SK-N-SH treated with all-trans-retinoic acid at 6 μM for 48 hours (cell line): ENCODE measurements at regions not wholly inside any gene's neighbourhood (a gene's known extent, or its start where the extent isn't known, plus 50 kb on each side); places are given as distances from the start of the nearest gene placed in this dataset.

Source experiments
- ARNTL ChIP-seq: fragments of 450-650 bp; formaldehyde crosslinking; IDR thresholded peaks from 2 replicates; pipeline ENCODE4 v1.5.0; 2020; ENCODE audit warnings: low read depth, mild to moderate bottlenecking, moderate library complexity, borderline replicate concordance
- BACH2 ChIP-seq: fragments of 250-450 bp; sonication (Bioruptor Pico); IDR thresholded peaks from 2 replicates; pipeline ENCODE4 v1.9.0; 2021; ENCODE audit warnings: mild to moderate bottlenecking, borderline replicate concordance
- PPARA ChIP-seq: fragments of 250-450 bp; sonication (Bioruptor Pico); IDR thresholded peaks from 2 replicates; pipeline ENCODE4 v1.5.0; 2020; ENCODE audit warnings: mild to moderate bottlenecking, borderline replicate concordance
- TCF4 ChIP-seq: fragments of 250-450 bp; sonication (Bioruptor Pico); IDR thresholded peaks from 2 replicates; pipeline ENCODE4 v1.8.0; 2021; ENCODE audit warnings: mild to moderate bottlenecking, moderate library complexity, borderline replicate concordance
- ZFP3 ChIP-seq: fragments of 250-450 bp; sonication (Bioruptor Pico); IDR thresholded peaks from 2 replicates; pipeline ENCODE4 v1.5.0; 2020; ENCODE audit warnings: mild to moderate bottlenecking, moderate library complexity
- TF ChIP-seq, protein P1 (sequence below): fragments of 250-450 bp; sonication (Bioruptor Pico); IDR thresholded peaks from 2 replicates; pipeline ENCODE4 v1.8.0; 2020; ENCODE audit warnings: mild to moderate bottlenecking, moderate library complexity, borderline replicate concordance

DNA sequence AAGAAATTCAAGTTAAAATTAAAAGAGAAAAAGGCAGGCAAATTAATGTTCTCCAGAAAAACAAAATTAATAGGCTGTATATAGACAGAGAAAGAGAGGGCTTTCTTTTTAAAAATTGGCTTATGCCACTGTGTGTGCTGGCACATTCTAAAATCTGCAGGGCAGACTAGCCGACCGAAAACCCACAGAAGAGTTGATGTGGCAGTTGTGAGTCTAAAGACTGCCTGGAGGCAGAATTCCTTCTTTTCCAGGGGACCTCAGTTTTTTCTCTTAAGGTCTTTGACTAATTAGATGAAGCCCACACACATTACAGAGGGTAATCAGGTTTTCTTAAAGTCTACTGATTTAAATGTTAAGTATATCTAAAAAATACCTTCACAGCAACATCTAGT is 85.7 kb downstream of the GJA1 start:
- TF ChIP-seq ARNTL (CRISPR knock-in tag) = no peak
- TF ChIP-seq PPARA (CRISPR knock-in tag) = no peak
- TF ChIP-seq, protein P1, sequence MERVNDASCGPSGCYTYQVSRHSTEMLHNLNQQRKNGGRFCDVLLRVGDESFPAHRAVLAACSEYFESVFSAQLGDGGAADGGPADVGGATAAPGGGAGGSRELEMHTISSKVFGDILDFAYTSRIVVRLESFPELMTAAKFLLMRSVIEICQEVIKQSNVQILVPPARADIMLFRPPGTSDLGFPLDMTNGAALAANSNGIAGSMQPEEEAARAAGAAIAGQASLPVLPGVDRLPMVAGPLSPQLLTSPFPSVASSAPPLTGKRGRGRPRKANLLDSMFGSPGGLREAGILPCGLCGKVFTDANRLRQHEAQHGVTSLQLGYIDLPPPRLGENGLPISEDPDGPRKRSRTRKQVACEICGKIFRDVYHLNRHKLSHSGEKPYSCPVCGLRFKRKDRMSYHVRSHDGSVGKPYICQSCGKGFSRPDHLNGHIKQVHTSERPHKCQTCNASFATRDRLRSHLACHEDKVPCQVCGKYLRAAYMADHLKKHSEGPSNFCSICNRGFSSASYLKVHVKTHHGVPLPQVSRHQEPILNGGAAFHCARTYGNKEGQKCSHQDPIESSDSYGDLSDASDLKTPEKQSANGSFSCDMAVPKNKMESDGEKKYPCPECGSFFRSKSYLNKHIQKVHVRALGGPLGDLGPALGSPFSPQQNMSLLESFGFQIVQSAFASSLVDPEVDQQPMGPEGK (CRISPR knock-in tag) = no peak
- no peak for TF ChIP-seq ZFP3 (CRISPR knock-in tag)
- TF ChIP-seq BACH2 (CRISPR knock-in tag) = no peak
- no peak for TF ChIP-seq TCF4 (CRISPR knock-in tag)
